ENCODE measurements at regions not wholly inside any gene's neighbourhood (a gene's known extent, or its start where the extent isn't known, plus 50 kb on each side); places are given as distances from the start of the nearest gene placed in this dataset.
A peak's percentile ranks its signal among the peaks of the same experiment; 100 is the strongest.

GRCh38 chr14:44341116-44341515, 166.0 kb downstream of the FSCB start:
- Histone ChIP-seq H4K20me1 (ENCODE audit: control insufficient read depth, extremely low read depth, insufficient read depth, low read length) (no peaks in the 10 kb centered on the region), H3K36me3 (ENCODE audit: control insufficient read depth, insufficient read depth, low read length) (no peaks in the 10 kb centered on the region), H3K27ac (ENCODE audit: insufficient read depth, low read length) (no peak overlapping the region), H3K4me3 (replicated peaks in 1 of 4; ENCODE audit: control extremely low read depth in 1 of 4, insufficient read depth in 1 of 4, low read depth in 3 of 4, low read length in 4 of 4) (no peak overlapping the region), H2AFZ (ENCODE audit: low read length) (no peak overlapping the region), H3K4me2 (ENCODE audit: extremely low read depth, insufficient read depth, low read length) (no peak overlapping the region), H3K27me3 (ENCODE audit: control insufficient read depth, insufficient read depth, low read length) (no peaks in the 10 kb centered on the region), H3K4me1 (ENCODE audit: control insufficient read depth, extremely low read depth, insufficient read depth, low read length) (no peaks in the 10 kb centered on the region), H3K9me3 (ENCODE audit: control insufficient read depth, insufficient read depth, low read depth, low read length) (no peaks in the 10 kb centered on the region), H3K9ac (ENCODE audit: insufficient read depth, low read length) (no peak overlapping the region), H3K79me2 (ENCODE audit: control insufficient read depth, insufficient read depth, low read length) (no peaks in the 10 kb centered on the region)
- TF ChIP-seq, protein P1, sequence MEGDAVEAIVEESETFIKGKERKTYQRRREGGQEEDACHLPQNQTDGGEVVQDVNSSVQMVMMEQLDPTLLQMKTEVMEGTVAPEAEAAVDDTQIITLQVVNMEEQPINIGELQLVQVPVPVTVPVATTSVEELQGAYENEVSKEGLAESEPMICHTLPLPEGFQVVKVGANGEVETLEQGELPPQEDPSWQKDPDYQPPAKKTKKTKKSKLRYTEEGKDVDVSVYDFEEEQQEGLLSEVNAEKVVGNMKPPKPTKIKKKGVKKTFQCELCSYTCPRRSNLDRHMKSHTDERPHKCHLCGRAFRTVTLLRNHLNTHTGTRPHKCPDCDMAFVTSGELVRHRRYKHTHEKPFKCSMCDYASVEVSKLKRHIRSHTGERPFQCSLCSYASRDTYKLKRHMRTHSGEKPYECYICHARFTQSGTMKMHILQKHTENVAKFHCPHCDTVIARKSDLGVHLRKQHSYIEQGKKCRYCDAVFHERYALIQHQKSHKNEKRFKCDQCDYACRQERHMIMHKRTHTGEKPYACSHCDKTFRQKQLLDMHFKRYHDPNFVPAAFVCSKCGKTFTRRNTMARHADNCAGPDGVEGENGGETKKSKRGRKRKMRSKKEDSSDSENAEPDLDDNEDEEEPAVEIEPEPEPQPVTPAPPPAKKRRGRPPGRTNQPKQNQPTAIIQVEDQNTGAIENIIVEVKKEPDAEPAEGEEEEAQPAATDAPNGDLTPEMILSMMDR (conservative IDR thresholded peaks at IDR 0.05 in 1 of 2, IDR thresholded peaks at IDR 0.05 in 1 of 2; ENCODE audit: low read depth in 1 of 2, low read length in 2 of 2): no peak
- no peak for TF ChIP-seq EZH2 (IDR thresholded peaks at IDR 0.05; ENCODE audit: low read length, missing control alignments)
- no peak for DNase-seq (ENCODE audit: low read depth in 2 of 2)

- TF ChIP-seq EZH2 (IDR thresholded peaks at IDR 0.05; ENCODE audit: low read length, missing control alignments): no peak
- TF ChIP-seq, protein P1 (conservative IDR thresholded peaks at IDR 0.05 in 1 of 2, IDR thresholded peaks at IDR 0.05 in 1 of 2; ENCODE audit: low read depth in 1 of 2, low read length in 2 of 2): no peak
- Histone ChIP-seq H3K79me2 (ENCODE audit: control insufficient read depth, insufficient read depth, low read length) (no peaks in the 10 kb centered on the region), H3K9me3 (ENCODE audit: control insufficient read depth, insufficient read depth, low read depth, low read length) (no peaks in the 10 kb centered on the region), H3K4me1 (ENCODE audit: control insufficient read depth, extremely low read depth, insufficient read depth, low read length) (no peaks in the 10 kb centered on the region), H3K36me3 (ENCODE audit: control insufficient read depth, insufficient read depth, low read length) (no peaks in the 10 kb centered on the region), H3K9ac (ENCODE audit: insufficient read depth, low read length) (no peak overlapping the region), H3K4me3 (replicated peaks in 1 of 4; ENCODE audit: control extremely low read depth in 1 of 4, insufficient read depth in 1 of 4, low read depth in 3 of 4, low read length in 4 of 4) (no peak overlapping the region), H3K27me3 (ENCODE audit: control insufficient read depth, insufficient read depth, low read length) (no peaks in the 10 kb centered on the region), H3K4me2 (ENCODE audit: extremely low read depth, insufficient read depth, low read length) (no peak overlapping the region), H4K20me1 (ENCODE audit: control insufficient read depth, extremely low read depth, insufficient read depth, low read length) (no peaks in the 10 kb centered on the region), H3K27ac (ENCODE audit: insufficient read depth, low read length) (no peak overlapping the region), H2AFZ (ENCODE audit: low read length) (no peak overlapping the region)
- no peak for DNase-seq (ENCODE audit: low read depth in 2 of 2)
Measured at GRCh38 chr14:44339862-44340261, 167.2 kb downstream of the FSCB start.

- H3K27ac ChIP-seq (ENCODE audit: insufficient read depth, low read length): no peak overlapping the region
- no peaks in the 10 kb centered on the region for H3K79me2 ChIP-seq (ENCODE audit: control insufficient read depth, insufficient read depth, low read length)
- H3K27me3 ChIP-seq (ENCODE audit: control insufficient read depth, insufficient read depth, low read length): no peaks in the 10 kb centered on the region
- peak in 1 of 2 donors; percentile 47 for DNase-seq (ENCODE audit: low read depth in 2 of 2)
- H3K4me2 ChIP-seq (ENCODE audit: extremely low read depth, insufficient read depth, low read length): no peak overlapping the region
- TF ChIP-seq, protein P1 (conservative IDR thresholded peaks at IDR 0.05 in 1 of 2, IDR thresholded peaks at IDR 0.05 in 1 of 2; ENCODE audit: low read depth in 1 of 2, low read length in 2 of 2): no peak
- no peak for TF ChIP-seq EZH2 (IDR thresholded peaks at IDR 0.05; ENCODE audit: low read length, missing control alignments)
- H3K9ac ChIP-seq (ENCODE audit: insufficient read depth, low read length): no peak overlapping the region
- H3K36me3 ChIP-seq (ENCODE audit: control insufficient read depth, insufficient read depth, low read length): no peaks in the 10 kb centered on the region
- no peak overlapping the region for H3K4me3 ChIP-seq (replicated peaks in 1 of 4; ENCODE audit: control extremely low read depth in 1 of 4, insufficient read depth in 1 of 4, low read depth in 3 of 4, low read length in 4 of 4)
- H2AFZ ChIP-seq (ENCODE audit: low read length): no peak overlapping the region
- H3K9me3 ChIP-seq (ENCODE audit: control insufficient read depth, insufficient read depth, low read depth, low read length): no peaks in the 10 kb centered on the region
- H4K20me1 ChIP-seq (ENCODE audit: control insufficient read depth, extremely low read depth, insufficient read depth, low read length): no peaks in the 10 kb centered on the region
- no peaks in the 10 kb centered on the region for H3K4me1 ChIP-seq (ENCODE audit: control insufficient read depth, extremely low read depth, insufficient read depth, low read length)
Measured at GRCh38 chr14:44339231-44339630, 167.9 kb downstream of the FSCB start.
